Body of pancreas (tissue), 4 donors: ENCODE measurements at regions not wholly inside any gene's neighbourhood (a gene's known extent, or its start where the extent isn't known, plus 50 kb on each side); places are given as distances from the start of the nearest gene placed in this dataset.

Source experiments
- POLR2A ChIP-seq, 3 donors: fragments of 450-650 bp; IDR thresholded peaks; one replicate each; pipeline ENCODE4 v1.6.1; 2016; ENCODE audit warnings: antibody characterized with exemption in 3 of 3, mild to moderate bottlenecking in 2 of 3
- TF ChIP-seq, protein P1 (sequence below), 7 experiments: fragments of 450-650 bp in 4 of 7; fragments of 200-600 bp in 3 of 7; sonication (generic) in 3 of 7; IDR thresholded peaks; one replicate each; pipeline ENCODE4 v1.5.1; 2016 to 2019; ENCODE audit warnings: antibody characterized with exemption in 7 of 7

DNA sequence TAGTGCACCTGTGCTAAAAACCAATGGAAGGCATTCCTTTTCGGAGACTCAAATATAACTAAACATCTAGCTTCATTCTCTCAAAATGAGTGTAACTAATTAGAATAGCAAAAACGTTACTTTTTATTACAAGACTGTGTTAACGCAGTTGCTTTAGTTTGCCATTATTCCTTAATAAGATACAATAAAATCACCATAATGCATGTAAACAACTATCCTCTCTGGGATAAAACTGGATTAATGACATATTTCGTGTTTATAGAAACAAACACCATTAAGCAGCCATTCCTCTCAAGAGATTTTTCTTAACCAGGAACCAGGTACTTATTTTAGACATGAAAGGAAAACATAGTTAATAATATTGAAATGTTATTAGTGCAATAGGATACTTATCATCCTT, 512.8 kb upstream of the B3GALT2 start:
- TF ChIP-seq, protein P1, sequence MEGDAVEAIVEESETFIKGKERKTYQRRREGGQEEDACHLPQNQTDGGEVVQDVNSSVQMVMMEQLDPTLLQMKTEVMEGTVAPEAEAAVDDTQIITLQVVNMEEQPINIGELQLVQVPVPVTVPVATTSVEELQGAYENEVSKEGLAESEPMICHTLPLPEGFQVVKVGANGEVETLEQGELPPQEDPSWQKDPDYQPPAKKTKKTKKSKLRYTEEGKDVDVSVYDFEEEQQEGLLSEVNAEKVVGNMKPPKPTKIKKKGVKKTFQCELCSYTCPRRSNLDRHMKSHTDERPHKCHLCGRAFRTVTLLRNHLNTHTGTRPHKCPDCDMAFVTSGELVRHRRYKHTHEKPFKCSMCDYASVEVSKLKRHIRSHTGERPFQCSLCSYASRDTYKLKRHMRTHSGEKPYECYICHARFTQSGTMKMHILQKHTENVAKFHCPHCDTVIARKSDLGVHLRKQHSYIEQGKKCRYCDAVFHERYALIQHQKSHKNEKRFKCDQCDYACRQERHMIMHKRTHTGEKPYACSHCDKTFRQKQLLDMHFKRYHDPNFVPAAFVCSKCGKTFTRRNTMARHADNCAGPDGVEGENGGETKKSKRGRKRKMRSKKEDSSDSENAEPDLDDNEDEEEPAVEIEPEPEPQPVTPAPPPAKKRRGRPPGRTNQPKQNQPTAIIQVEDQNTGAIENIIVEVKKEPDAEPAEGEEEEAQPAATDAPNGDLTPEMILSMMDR (IDR thresholded peaks at IDR 0.05) = no peak
- TF ChIP-seq POLR2A (IDR thresholded peaks at IDR 0.05) = no peak
